ENCODE measurements at regions not wholly inside any gene's neighbourhood (a gene's known extent, or its start where the extent isn't known, plus 50 kb on each side); places are given as distances from the start of the nearest gene placed in this dataset.
A peak's percentile ranks its signal among the peaks of the same experiment; 100 is the strongest.

GRCh38 chr1:29540801-29541357 lies 304.6 kb downstream of the PTPRU start:
- H3K36me3 ChIP-seq = no peaks in the 10 kb centered on the region
- intact Hi-C loops (cut with DNase I) = no loop called here
- peak in 1 of 2 donors; percentile 38 for DNase-seq (ENCODE audit: low spot score in 2 of 2)
- no peak overlapping the region for H3K4me3 ChIP-seq
- TF ChIP-seq CTCF (IDR thresholded peaks at IDR 0.05) = no peak
- H3K27ac ChIP-seq = no peak overlapping the region
- no peaks in the 10 kb centered on the region for H3K4me1 ChIP-seq
- no peaks in the 10 kb centered on the region for H3K9me3 ChIP-seq
- H3K27me3 ChIP-seq = no peaks in the 10 kb centered on the region

GRCh38 chr1:29539971-29540370 lies 303.6 kb downstream of the PTPRU start:
- Histone ChIP-seq H3K27me3 (no peaks in the 10 kb centered on the region), H3K36me3 (no peaks in the 10 kb centered on the region), H3K9me3 (no peaks in the 10 kb centered on the region), H3K27ac (no peak overlapping the region), H3K4me3 (no peak overlapping the region), H3K4me1 (no peaks in the 10 kb centered on the region)
- intact Hi-C loops (cut with DNase I) = no loop called here
- peak in 1 of 2 donors; percentile 54 for DNase-seq (ENCODE audit: low spot score in 2 of 2)
- TF ChIP-seq CTCF (IDR thresholded peaks at IDR 0.05) = no peak

- Histone ChIP-seq H3K9me3 (no peaks in the 10 kb centered on the region), H3K4me1 (no peaks in the 10 kb centered on the region), H3K4me3 (no peak overlapping the region), H3K36me3 (no peaks in the 10 kb centered on the region), H3K27me3 (no peaks in the 10 kb centered on the region), H3K27ac (no peak overlapping the region)
- intact Hi-C loops (cut with DNase I) = no loop called here
- no peak for TF ChIP-seq CTCF (IDR thresholded peaks at IDR 0.05)
- DNase-seq (ENCODE audit: low spot score in 2 of 2) = peak in 1 of 2 donors; percentile 22
These were observed 302.3 kb downstream of the PTPRU start for GRCh38 chr1:29538586-29538985.

GRCh38 chr1:29532751-29533150 lies 296.4 kb downstream of the PTPRU start:
- Histone ChIP-seq H3K36me3 (no peaks in the 10 kb centered on the region), H3K9me3 (peaks cover 0 to 15% of the 10 kb centered on the region in 2 donors), H3K4me1 (no peaks in the 10 kb centered on the region), H3K4me3 (no peak overlapping the region), H3K27ac (no peak overlapping the region), H3K27me3 (no peaks in the 10 kb centered on the region)
- DNase-seq (ENCODE audit: low spot score in 2 of 2) = no peak
- no peak for TF ChIP-seq CTCF (IDR thresholded peaks at IDR 0.05)
- intact Hi-C loops (cut with DNase I) = no loop called here

- H3K27me3 ChIP-seq = no peaks in the 10 kb centered on the region
- H3K4me3 ChIP-seq = no peak overlapping the region
- no peak overlapping the region for H3K27ac ChIP-seq
- no peaks in the 10 kb centered on the region for H3K4me1 ChIP-seq
- no peaks in the 10 kb centered on the region for H3K36me3 ChIP-seq
- peak in 1 of 2 donors; percentile 24 for DNase-seq (ENCODE audit: low spot score in 2 of 2)
- intact Hi-C loops (cut with DNase I) = no loop called here
- peaks cover 0 to 15% of the 10 kb centered on the region in 2 donors for H3K9me3 ChIP-seq
- no peak for TF ChIP-seq CTCF (IDR thresholded peaks at IDR 0.05)
These were observed 296.0 kb downstream of the PTPRU start for GRCh38 chr1:29532285-29532684.

GRCh38 chr1:29531596-29531995 lies 295.3 kb downstream of the PTPRU start:
- H3K4me1 ChIP-seq = no peaks in the 10 kb centered on the region
- H3K9me3 ChIP-seq = peaks cover 0 to 15% of the 10 kb centered on the region in 2 donors
- no peak overlapping the region for H3K27ac ChIP-seq
- intact Hi-C loops (cut with DNase I) = no loop called here
- peak in 1 of 2 donors; percentile 21 for DNase-seq (ENCODE audit: low spot score in 2 of 2)
- TF ChIP-seq CTCF (IDR thresholded peaks at IDR 0.05) = no peak
- no peaks in the 10 kb centered on the region for H3K36me3 ChIP-seq
- H3K27me3 ChIP-seq = no peaks in the 10 kb centered on the region
- H3K4me3 ChIP-seq = no peak overlapping the region
